ENCODE measurements at regions not wholly inside any gene's neighbourhood (a gene's known extent, or its start where the extent isn't known, plus 50 kb on each side); places are given as distances from the start of the nearest gene placed in this dataset.

DNA sequence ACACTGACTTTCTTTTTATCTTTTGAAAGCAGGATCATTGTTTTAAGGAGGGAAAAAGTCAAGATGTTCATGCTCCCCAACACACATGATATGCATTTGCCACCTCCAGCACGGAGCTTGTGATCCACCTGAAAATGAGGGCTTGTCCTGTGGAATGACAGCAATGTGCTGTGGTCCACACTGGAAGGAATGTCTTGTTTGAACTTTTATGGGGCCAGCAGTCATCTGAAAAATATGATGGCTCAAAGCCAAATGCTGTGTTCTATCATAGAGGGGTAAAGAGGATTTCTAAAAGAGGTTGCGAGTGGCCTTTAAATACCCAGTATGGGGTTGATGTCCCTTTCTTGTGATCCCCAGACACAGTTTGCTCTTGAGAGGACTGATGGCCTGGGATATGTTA is 226.5 kb upstream of the SPRED2 start:
- POLR2A ChIA-PET (ENCODE audit: partially characterized antibody): no interaction called here
- H3K4me1 Mint-ChIP-seq: peaks cover 0 to 1% (median 0%) of the 10 kb centered on the region in 4 donors
- H3K4me3 Mint-ChIP-seq: no peak overlapping the region
- H3K9me3 Mint-ChIP-seq: no peaks in the 10 kb centered on the region
- H3K9me3 ChIP-seq (ENCODE audit: control insufficient read depth in 1 of 2, low read length in 2 of 2): no peaks in the 10 kb centered on the region
- no peaks in the 10 kb centered on the region for H3K36me3 Mint-ChIP-seq
- no peak overlapping the region for H3K27ac ChIP-seq (ENCODE audit: low read depth, low read length)
- intact Hi-C loops (cut with micrococcal nuclease): no loop called here
- peaks cover 12 to 30% of the 10 kb centered on the region in 2 donors for H3K27me3 Mint-ChIP-seq
- CTCF ChIA-PET (ENCODE audit: partially characterized antibody): no interaction called here
- no peak for DNase-seq
- H3K36me3 ChIP-seq (ENCODE audit: insufficient read depth, low read length): no peaks in the 10 kb centered on the region
- H3K27me3 ChIP-seq (ENCODE audit: insufficient read depth, low read length): peaks cover 6% of the 10 kb centered on the region
- H3K27ac Mint-ChIP-seq: no peak overlapping the region
- H3K4me1 ChIP-seq (ENCODE audit: insufficient read depth, low read length): no peaks in the 10 kb centered on the region
- H3K4me3 ChIP-seq (ENCODE audit: low read length in 2 of 2): no peak overlapping the region

DNA sequence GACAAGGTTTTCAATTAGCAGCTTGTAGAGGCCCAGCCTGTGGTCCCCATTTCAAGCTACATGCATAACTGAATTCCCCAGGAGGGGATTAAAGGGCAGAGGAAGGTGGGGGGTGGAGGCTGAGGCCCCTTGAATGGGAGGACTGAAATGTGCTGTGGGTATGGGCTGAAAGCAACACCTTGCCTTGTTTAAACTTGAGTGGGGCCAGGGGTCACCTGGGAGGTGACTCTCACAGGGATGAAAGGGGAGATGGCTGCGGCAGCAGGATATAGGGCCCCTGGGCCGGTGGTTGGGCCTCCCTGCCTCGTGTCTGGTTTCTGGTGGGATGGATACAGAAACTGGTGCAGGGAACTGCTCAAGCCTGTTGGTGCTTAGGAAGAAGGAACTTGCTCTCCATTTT is 225.9 kb upstream of the SPRED2 start:
- Mint-ChIP-seq H3K27me3 (peaks cover 10 to 28% of the 10 kb centered on the region in 2 donors), H3K4me3 (no peak overlapping the region)
- CTCF ChIA-PET (ENCODE audit: partially characterized antibody): no interaction called here

DNA sequence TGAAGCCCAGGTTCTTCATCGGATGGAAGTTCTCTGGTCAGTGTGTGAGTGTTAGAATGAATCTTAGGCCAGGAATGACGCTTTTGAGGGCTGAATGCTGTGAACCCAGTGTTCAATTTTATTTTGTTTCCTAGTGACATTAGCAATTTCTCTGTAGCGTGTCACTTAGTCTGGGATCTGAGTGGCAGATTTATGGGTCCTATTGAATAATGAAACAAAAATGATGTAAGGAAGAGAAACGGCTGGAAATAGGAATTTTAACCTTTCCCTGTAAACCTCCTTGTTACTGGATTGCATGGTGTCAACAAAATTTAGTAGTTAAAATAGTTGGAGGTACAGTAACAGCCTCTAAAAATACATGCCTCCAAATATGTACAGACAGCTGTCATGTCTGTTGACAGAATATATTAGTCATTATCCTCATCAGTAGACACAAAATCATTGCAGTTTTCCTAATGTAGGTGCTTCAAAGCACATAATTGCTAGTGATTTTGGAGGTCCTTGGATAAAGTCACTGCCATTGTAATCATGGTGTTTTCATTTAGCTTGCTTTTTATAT is 223.8 kb upstream of the SPRED2 start:
- Histone ChIP-seq H3K36me3 (ENCODE audit: insufficient read depth, low read length) (no peaks in the 10 kb centered on the region), H3K27ac (ENCODE audit: low read depth, low read length) (no peak overlapping the region), H3K9me3 (ENCODE audit: control insufficient read depth in 1 of 2, low read length in 2 of 2) (no peaks in the 10 kb centered on the region), H3K4me3 (ENCODE audit: low read length in 2 of 2) (no peak overlapping the region), H3K27me3 (ENCODE audit: insufficient read depth, low read length) (peaks cover 6% of the 10 kb centered on the region), H3K4me1 (ENCODE audit: insufficient read depth, low read length) (no peaks in the 10 kb centered on the region)
- DNase-seq: no peak
- intact Hi-C loops (cut with micrococcal nuclease): no loop called here
- Mint-ChIP-seq H3K27me3 (peaks cover 5 to 20% of the 10 kb centered on the region in 2 donors), H3K4me3 (no peak overlapping the region), H3K4me1 (peaks cover 0 to 1% (median 0%) of the 10 kb centered on the region in 4 donors), H3K36me3 (no peaks in the 10 kb centered on the region), H3K27ac (no peak overlapping the region), H3K9me3 (no peaks in the 10 kb centered on the region)
- ChIA-PET CTCF (ENCODE audit: partially characterized antibody) (interaction anchor here (1.5 kb wide), 1 partner anchor 16 kb away, joined by 3 read pairs; no protein-coding TSS in a partner anchor), POLR2A (ENCODE audit: partially characterized antibody) (no interaction called here)

More for the DNA sequence above, 225.9 kb upstream of the SPRED2 start:
- Histone ChIP-seq H3K9me3 (ENCODE audit: control insufficient read depth in 1 of 2, low read length in 2 of 2) (no peaks in the 10 kb centered on the region), H3K27me3 (ENCODE audit: insufficient read depth, low read length) (peaks cover 6% of the 10 kb centered on the region), H3K27ac (ENCODE audit: low read depth, low read length) (no peak overlapping the region), H3K36me3 (ENCODE audit: insufficient read depth, low read length) (no peaks in the 10 kb centered on the region), H3K4me3 (ENCODE audit: low read length in 2 of 2) (no peak overlapping the region), H3K4me1 (ENCODE audit: insufficient read depth, low read length) (no peaks in the 10 kb centered on the region)
- DNase-seq: no peak
- Mint-ChIP-seq H3K36me3 (no peaks in the 10 kb centered on the region), H3K4me1 (peaks cover 0 to 1% (median 0%) of the 10 kb centered on the region in 4 donors), H3K9me3 (no peaks in the 10 kb centered on the region), H3K27ac (no peak overlapping the region)
- intact Hi-C loops (cut with micrococcal nuclease): no loop called here
- POLR2A ChIA-PET (ENCODE audit: partially characterized antibody): no interaction called here

DNA sequence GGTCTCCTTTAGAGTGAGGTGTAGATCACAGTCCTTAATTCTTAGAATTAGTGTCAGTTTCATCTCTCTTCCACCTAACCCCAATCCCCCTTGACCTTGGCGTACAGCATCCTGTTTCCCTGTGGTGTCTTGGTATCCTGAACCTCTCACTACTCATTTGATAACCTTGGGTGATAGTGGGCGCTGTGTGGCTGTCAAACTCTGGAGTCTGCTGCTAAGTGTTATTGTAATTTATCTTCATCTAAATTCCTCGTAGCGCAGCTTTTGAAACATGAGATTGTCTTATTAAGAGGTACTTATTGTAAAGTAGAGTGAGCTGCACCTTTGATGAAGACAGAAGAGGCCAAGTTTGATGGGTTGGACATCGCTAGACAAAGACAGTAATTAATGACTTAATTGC is 222.6 kb upstream of the SPRED2 start:
- H3K9me3 ChIP-seq (ENCODE audit: control insufficient read depth in 1 of 2, low read length in 2 of 2): no peaks in the 10 kb centered on the region
- intact Hi-C loops (cut with micrococcal nuclease): no loop called here
- no peak overlapping the region for H3K27ac Mint-ChIP-seq
- H3K27me3 ChIP-seq (ENCODE audit: insufficient read depth, low read length): peaks cover 6% of the 10 kb centered on the region
- no peaks in the 10 kb centered on the region for H3K4me1 ChIP-seq (ENCODE audit: insufficient read depth, low read length)
- no peak overlapping the region for H3K4me3 ChIP-seq (ENCODE audit: low read length in 2 of 2)
- DNase-seq: no peak
- H3K4me1 Mint-ChIP-seq: peaks cover 0 to 1% (median 0%) of the 10 kb centered on the region in 4 donors
- H3K27ac ChIP-seq (ENCODE audit: low read depth, low read length): no peak overlapping the region
- H3K36me3 Mint-ChIP-seq: no peaks in the 10 kb centered on the region
- H3K9me3 Mint-ChIP-seq: no peaks in the 10 kb centered on the region
- ChIA-PET CTCF (ENCODE audit: partially characterized antibody) (no interaction called here), POLR2A (ENCODE audit: partially characterized antibody) (no interaction called here)
- no peak overlapping the region for H3K4me3 Mint-ChIP-seq
- no peaks in the 10 kb centered on the region for H3K36me3 ChIP-seq (ENCODE audit: insufficient read depth, low read length)
- H3K27me3 Mint-ChIP-seq: peaks cover 5 to 21% of the 10 kb centered on the region in 2 donors

DNA sequence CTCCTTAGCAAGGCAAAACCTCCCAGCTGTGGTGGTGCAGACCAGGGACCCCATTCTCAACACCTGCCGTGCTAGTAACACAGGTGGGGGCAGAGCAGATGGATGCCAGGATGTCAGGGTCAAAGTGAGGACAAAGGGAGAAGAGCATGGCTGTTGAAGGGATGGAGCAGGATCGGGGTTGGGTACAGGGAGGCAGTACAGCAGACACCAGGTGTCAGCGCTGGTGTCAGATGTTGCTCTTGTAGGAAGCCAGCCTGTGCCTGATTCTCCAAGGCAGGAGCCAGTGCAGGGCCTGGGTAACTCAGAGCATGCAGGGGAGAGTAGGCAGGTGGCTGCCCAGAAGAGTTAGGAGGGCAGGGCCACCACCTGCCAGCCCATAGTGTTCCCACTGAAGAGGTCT is 222.1 kb upstream of the SPRED2 start:
- Histone ChIP-seq H3K9me3 (ENCODE audit: control insufficient read depth in 1 of 2, low read length in 2 of 2) (no peaks in the 10 kb centered on the region), H3K27me3 (ENCODE audit: insufficient read depth, low read length) (peaks cover 6% of the 10 kb centered on the region), H3K27ac (ENCODE audit: low read depth, low read length) (no peak overlapping the region), H3K4me1 (ENCODE audit: insufficient read depth, low read length) (no peaks in the 10 kb centered on the region), H3K36me3 (ENCODE audit: insufficient read depth, low read length) (no peaks in the 10 kb centered on the region), H3K4me3 (ENCODE audit: low read length in 2 of 2) (no peak overlapping the region)
- Mint-ChIP-seq H3K9me3 (no peaks in the 10 kb centered on the region), H3K36me3 (no peaks in the 10 kb centered on the region), H3K4me3 (no peak overlapping the region), H3K4me1 (peaks cover 0 to 1% (median 0%) of the 10 kb centered on the region in 4 donors), H3K27me3 (peaks cover 5 to 21% of the 10 kb centered on the region in 2 donors), H3K27ac (no peak overlapping the region)
- CTCF ChIA-PET (ENCODE audit: partially characterized antibody): no interaction called here
- POLR2A ChIA-PET (ENCODE audit: partially characterized antibody): no interaction called here
- DNase-seq: no peak
- intact Hi-C loops (cut with micrococcal nuclease): no loop called here

DNA sequence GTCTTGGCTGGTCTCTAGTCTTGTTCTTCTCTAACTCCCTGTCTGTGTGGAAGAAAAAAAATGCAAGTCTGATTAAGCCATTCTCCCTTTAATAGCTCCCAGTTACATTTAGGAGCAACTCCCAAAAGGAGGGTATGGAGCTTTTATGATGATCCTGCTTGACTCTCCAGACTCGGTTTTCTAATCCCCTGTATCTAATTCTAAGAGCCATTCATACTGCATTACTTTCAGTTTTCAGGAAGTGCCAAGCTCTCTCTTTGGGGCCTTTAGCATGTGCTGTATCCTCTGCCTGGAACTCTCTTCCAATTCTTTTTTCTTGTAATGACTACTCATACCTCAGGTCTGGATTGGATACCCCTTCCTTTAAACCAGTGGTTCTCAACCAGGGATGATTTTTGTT is 219.7 kb upstream of the SPRED2 start:
- no peaks in the 10 kb centered on the region for H3K4me1 Mint-ChIP-seq
- no peak overlapping the region for H3K4me3 Mint-ChIP-seq
- H3K27ac ChIP-seq (ENCODE audit: low read depth, low read length): no peak overlapping the region
- H3K27ac Mint-ChIP-seq: no peak overlapping the region
- POLR2A ChIA-PET (ENCODE audit: partially characterized antibody): no interaction called here
- intact Hi-C loops (cut with micrococcal nuclease): no loop called here
- no peak for DNase-seq
- H3K36me3 ChIP-seq (ENCODE audit: insufficient read depth, low read length): no peaks in the 10 kb centered on the region
- no peaks in the 10 kb centered on the region for H3K9me3 ChIP-seq (ENCODE audit: control insufficient read depth in 1 of 2, low read length in 2 of 2)
- H3K27me3 ChIP-seq (ENCODE audit: insufficient read depth, low read length): no peaks in the 10 kb centered on the region
- H3K4me1 ChIP-seq (ENCODE audit: insufficient read depth, low read length): no peaks in the 10 kb centered on the region
- peaks cover 0 to 8% of the 10 kb centered on the region in 2 donors for H3K27me3 Mint-ChIP-seq
- H3K4me3 ChIP-seq (ENCODE audit: low read length in 2 of 2): no peak overlapping the region
- no peaks in the 10 kb centered on the region for H3K9me3 Mint-ChIP-seq
- CTCF ChIA-PET (ENCODE audit: partially characterized antibody): interaction anchor here (1.5 kb wide), 1 partner anchor 11 kb away, joined by 5 read pairs; no protein-coding TSS in a partner anchor
- H3K36me3 Mint-ChIP-seq: no peaks in the 10 kb centered on the region

DNA sequence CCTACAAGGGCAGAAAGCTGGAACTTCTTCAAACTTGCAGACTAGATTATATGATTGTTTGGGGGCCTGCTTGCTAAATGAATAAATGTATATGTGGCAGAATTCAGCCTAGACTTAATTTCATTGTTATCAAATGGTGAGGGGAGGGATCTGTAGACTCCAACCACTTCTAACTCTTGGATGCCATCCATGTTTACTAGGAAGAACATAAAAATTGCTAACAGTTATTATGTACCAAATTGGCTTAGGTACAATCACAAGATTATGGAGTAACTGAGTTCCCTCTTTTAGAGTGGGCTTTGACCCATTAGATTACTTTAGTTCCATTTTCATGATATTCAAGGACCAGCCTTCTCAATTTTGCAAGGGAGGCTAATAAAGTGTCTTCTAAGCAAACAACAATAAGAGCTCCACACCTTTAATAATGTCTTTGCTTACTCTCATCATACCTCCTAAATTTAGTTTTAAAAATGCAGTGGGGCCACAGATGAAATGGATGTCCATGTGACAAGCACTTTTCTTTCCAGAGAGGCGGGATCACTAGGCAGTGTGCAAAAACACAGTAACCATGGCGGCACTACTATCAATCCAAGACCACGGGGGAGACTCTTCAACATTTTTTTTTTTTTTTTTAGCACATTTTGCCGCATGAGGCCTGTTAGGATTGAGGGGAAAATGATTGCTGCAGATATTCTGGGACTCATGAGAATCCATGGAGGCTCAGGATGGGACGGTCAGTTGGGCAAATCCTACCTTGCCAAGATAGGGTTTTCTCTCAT is 217.6 kb upstream of the SPRED2 start:
- Mint-ChIP-seq H3K9me3 (no peaks in the 10 kb centered on the region), H3K36me3 (no peaks in the 10 kb centered on the region), H3K27ac (no peak overlapping the region), H3K27me3 (peaks cover 0 to 3% of the 10 kb centered on the region in 2 donors), H3K4me1 (no peaks in the 10 kb centered on the region), H3K4me3 (no peak overlapping the region)
- ChIA-PET POLR2A (ENCODE audit: partially characterized antibody) (no interaction called here), CTCF (ENCODE audit: partially characterized antibody) (interaction anchor here (2.0 kb wide), 1 partner anchor 9 kb away, joined by 9 read pairs; no protein-coding TSS in a partner anchor)
- no peaks in the 10 kb centered on the region for H3K36me3 ChIP-seq (ENCODE audit: insufficient read depth, low read length)
- DNase-seq: no peak
- H3K4me3 ChIP-seq (ENCODE audit: low read length in 2 of 2): no peak overlapping the region
- no peak overlapping the region for H3K27ac ChIP-seq (ENCODE audit: low read depth, low read length)
- H3K9me3 ChIP-seq (ENCODE audit: control insufficient read depth in 1 of 2, low read length in 2 of 2): no peaks in the 10 kb centered on the region
- intact Hi-C loops (cut with micrococcal nuclease): no loop called here
- no peaks in the 10 kb centered on the region for H3K27me3 ChIP-seq (ENCODE audit: insufficient read depth, low read length)
- H3K4me1 ChIP-seq (ENCODE audit: insufficient read depth, low read length): no peaks in the 10 kb centered on the region

Measured in CD4-positive, alpha-beta memory T cell (primary cell).